SK-N-SH treated with all-trans-retinoic acid at 6 μM for 48 hours (cell line): ENCODE measurements at regions not wholly inside any gene's neighbourhood (a gene's known extent, or its start where the extent isn't known, plus 50 kb on each side); places are given as distances from the start of the nearest gene placed in this dataset.

Source experiments
- ARNTL ChIP-seq: fragments of 450-650 bp; formaldehyde crosslinking; IDR thresholded peaks from 2 replicates; pipeline ENCODE4 v1.5.0; 2020; ENCODE audit warnings: low read depth, mild to moderate bottlenecking, moderate library complexity, borderline replicate concordance
- GLIS3 ChIP-seq: fragments of 250-450 bp; sonication (Bioruptor Pico); IDR thresholded peaks from 2 replicates; pipeline ENCODE4 v1.5.0; 2020; ENCODE audit warnings: mild to moderate bottlenecking, moderate library complexity
- ISL1 ChIP-seq: fragments of 250-450 bp; sonication (Bioruptor Pico); IDR thresholded peaks from 2 replicates; pipeline ENCODE4 v2.1.2; 2022; ENCODE audit warnings: mild to moderate bottlenecking, moderate library complexity
- PPARA ChIP-seq: fragments of 250-450 bp; sonication (Bioruptor Pico); IDR thresholded peaks from 2 replicates; pipeline ENCODE4 v1.5.0; 2020; ENCODE audit warnings: mild to moderate bottlenecking, borderline replicate concordance
- RARB ChIP-seq: fragments of 250-450 bp; sonication (Bioruptor Pico); IDR thresholded peaks from 2 replicates; pipeline ENCODE4 v1.8.0; 2021; ENCODE audit warnings: mild to moderate bottlenecking, moderate library complexity
- TOX ChIP-seq: fragments of 250-450 bp; sonication (Bioruptor Pico); IDR thresholded peaks from 2 replicates; pipeline ENCODE4 v1.8.0; 2021; ENCODE audit warnings: mild to moderate bottlenecking, moderate library complexity, borderline replicate concordance
- ZFP30 ChIP-seq: fragments of 450-650 bp; formaldehyde crosslinking; IDR thresholded peaks from 2 replicates; pipeline ENCODE4 v1.5.0; 2022; ENCODE audit warnings: mild to moderate bottlenecking, moderate library complexity
- ZNF565 ChIP-seq: fragments of 450-650 bp; formaldehyde crosslinking; conservative IDR thresholded peaks from 2 replicates; pipeline ENCODE4 v1.5.0; 2020; ENCODE audit warnings: low read depth, mild to moderate bottlenecking, moderate library complexity
- ZNF8 ChIP-seq: fragments of 450-650 bp; formaldehyde crosslinking; IDR thresholded peaks from 2 replicates; pipeline ENCODE4 v1.5.0; 2020; ENCODE audit warnings: mild to moderate bottlenecking, moderate library complexity
- TF ChIP-seq, protein P1 (sequence below): fragments of 250-450 bp; sonication (Bioruptor Pico); IDR thresholded peaks from 2 replicates; pipeline ENCODE4 v1.5.1; 2020; ENCODE audit warnings: low read depth, mild to moderate bottlenecking, moderate library complexity
- TF ChIP-seq, protein P2 (sequence below): fragments of 250-450 bp; sonication (Bioruptor Pico); IDR thresholded peaks from 2 replicates; pipeline ENCODE4 v1.8.0; 2020; ENCODE audit warnings: mild to moderate bottlenecking, moderate library complexity, borderline replicate concordance
- TF ChIP-seq, protein P3 (sequence below): fragments of 250-450 bp; sonication (Bioruptor Pico); IDR thresholded peaks from 2 replicates; pipeline ENCODE4 v1.5.0; 2020; ENCODE audit warnings: mild to moderate bottlenecking, moderate library complexity

DNA sequence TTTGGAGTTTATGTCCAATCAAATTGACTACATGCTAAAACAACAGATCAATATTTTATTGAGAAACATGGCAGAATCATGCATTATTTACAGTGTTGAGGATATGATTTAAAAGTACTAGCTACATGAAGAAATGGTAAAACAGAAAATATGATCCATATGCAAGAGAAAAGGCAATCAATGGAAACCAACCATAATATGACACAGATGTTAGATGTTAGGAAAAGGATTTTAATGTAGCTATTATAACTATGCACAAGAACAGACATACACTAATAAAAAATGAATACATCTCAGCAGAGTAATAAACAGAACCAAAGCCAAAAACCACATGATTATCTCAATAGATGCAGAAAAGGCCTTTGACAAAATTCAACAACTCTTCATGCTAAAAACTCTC is 166.2 kb upstream of the CACNA2D1 start:
- TF ChIP-seq, protein P1, sequence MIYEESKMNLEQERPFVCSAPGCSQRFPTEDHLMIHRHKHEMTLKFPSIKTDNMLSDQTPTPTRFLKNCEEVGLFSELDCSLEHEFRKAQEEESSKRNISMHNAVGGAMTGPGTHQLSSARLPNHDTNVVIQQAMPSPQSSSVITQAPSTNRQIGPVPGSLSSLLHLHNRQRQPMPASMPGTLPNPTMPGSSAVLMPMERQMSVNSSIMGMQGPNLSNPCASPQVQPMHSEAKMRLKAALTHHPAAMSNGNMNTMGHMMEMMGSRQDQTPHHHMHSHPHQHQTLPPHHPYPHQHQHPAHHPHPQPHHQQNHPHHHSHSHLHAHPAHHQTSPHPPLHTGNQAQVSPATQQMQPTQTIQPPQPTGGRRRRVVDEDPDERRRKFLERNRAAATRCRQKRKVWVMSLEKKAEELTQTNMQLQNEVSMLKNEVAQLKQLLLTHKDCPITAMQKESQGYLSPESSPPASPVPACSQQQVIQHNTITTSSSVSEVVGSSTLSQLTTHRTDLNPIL (CRISPR knock-in tag): no peak
- TF ChIP-seq GLIS3 (CRISPR knock-in tag) (no peak), TOX (CRISPR knock-in tag) (no peak), ZNF565 (CRISPR knock-in tag) (no peak), RARB (CRISPR knock-in tag) (no peak), ZNF8 (CRISPR knock-in tag) (no peak), ARNTL (no peak), PPARA (CRISPR knock-in tag) (no peak), ISL1 (no peak), ZFP30 (CRISPR knock-in tag) (no peak)
- TF ChIP-seq, protein P2, sequence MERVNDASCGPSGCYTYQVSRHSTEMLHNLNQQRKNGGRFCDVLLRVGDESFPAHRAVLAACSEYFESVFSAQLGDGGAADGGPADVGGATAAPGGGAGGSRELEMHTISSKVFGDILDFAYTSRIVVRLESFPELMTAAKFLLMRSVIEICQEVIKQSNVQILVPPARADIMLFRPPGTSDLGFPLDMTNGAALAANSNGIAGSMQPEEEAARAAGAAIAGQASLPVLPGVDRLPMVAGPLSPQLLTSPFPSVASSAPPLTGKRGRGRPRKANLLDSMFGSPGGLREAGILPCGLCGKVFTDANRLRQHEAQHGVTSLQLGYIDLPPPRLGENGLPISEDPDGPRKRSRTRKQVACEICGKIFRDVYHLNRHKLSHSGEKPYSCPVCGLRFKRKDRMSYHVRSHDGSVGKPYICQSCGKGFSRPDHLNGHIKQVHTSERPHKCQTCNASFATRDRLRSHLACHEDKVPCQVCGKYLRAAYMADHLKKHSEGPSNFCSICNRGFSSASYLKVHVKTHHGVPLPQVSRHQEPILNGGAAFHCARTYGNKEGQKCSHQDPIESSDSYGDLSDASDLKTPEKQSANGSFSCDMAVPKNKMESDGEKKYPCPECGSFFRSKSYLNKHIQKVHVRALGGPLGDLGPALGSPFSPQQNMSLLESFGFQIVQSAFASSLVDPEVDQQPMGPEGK: no peak
- TF ChIP-seq, protein P3, sequence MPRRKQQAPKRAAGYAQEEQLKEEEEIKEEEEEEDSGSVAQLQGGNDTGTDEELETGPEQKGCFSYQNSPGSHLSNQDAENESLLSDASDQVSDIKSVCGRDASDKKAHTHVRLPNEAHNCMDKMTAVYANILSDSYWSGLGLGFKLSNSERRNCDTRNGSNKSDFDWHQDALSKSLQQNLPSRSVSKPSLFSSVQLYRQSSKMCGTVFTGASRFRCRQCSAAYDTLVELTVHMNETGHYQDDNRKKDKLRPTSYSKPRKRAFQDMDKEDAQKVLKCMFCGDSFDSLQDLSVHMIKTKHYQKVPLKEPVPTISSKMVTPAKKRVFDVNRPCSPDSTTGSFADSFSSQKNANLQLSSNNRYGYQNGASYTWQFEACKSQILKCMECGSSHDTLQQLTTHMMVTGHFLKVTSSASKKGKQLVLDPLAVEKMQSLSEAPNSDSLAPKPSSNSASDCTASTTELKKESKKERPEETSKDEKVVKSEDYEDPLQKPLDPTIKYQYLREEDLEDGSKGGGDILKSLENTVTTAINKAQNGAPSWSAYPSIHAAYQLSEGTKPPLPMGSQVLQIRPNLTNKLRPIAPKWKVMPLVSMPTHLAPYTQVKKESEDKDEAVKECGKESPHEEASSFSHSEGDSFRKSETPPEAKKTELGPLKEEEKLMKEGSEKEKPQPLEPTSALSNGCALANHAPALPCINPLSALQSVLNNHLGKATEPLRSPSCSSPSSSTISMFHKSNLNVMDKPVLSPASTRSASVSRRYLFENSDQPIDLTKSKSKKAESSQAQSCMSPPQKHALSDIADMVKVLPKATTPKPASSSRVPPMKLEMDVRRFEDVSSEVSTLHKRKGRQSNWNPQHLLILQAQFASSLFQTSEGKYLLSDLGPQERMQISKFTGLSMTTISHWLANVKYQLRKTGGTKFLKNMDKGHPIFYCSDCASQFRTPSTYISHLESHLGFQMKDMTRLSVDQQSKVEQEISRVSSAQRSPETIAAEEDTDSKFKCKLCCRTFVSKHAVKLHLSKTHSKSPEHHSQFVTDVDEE: no peak
